ENCODE measurements at regions not wholly inside any gene's neighbourhood (a gene's known extent, or its start where the extent isn't known, plus 50 kb on each side); places are given as distances from the start of the nearest gene placed in this dataset.

GRCh38 chrX:42695800-42696358, 82.1 kb downstream of the PPP1R2C start:
- TF ChIP-seq EP300 (IDR thresholded peaks at IDR 0.05; ENCODE audit: low read length) (no peak), POLR2A (conservative IDR thresholded peaks at IDR 0.05) (no peak), ZNF274 (IDR thresholded peaks at IDR 0.05; ENCODE audit: borderline replicate concordance, low read depth, low read length) (no peak), ZNF785 (CRISPR knock-in tag; IDR thresholded peaks at IDR 0.05) (no peak), FOXK2 (conservative IDR thresholded peaks at IDR 0.05 in 1 of 2, IDR thresholded peaks at IDR 0.05 in 1 of 2; ENCODE audit: low read depth in 2 of 2) (no peak), E2F4 (CRISPR knock-in tag; IDR thresholded peaks at IDR 0.05; ENCODE audit: low read depth) (no peak)
